Inflammatory macrophage treated with lipopolysaccharide for 1 hour (primary cell): ENCODE measurements at regions not wholly inside any gene's neighbourhood (a gene's known extent, or its start where the extent isn't known, plus 50 kb on each side); places are given as distances from the start of the nearest gene placed in this dataset.
"Not testable (repeated sequence)": the region's sequence is repeated elsewhere in the genome, so short reads cannot be mapped to it uniquely, and the experiment has no call there.

Experiments
- DNase-seq, 2 donors: peaks; one replicate each; pipeline ENCODE4 v3.0.0-alpha.2; 2020 to 2022

- DNase-seq = no peak
Observed at GRCh38 chr3:150150633-150151032, 179.9 kb upstream of the PFN2 start.

DNA sequence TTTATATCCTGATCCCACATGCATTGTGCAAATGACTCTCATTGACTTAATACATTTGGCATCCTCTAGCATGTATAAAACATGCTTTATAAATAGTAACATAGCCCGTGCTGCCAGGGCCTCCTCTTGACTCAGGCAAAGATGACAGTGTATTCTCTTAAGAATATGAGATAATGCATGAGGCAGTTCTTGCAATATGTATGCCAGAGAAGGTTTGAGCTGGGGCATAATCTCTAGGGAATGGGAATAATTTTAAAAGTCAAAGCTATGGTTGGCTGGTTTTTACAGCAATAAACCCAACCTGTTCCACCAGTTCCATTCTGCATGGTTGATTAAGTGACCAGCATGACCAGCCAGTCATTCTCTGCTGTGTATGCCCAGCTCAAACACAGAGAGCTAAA lies 179.0 kb upstream of the PFN2 start:
- no peak for DNase-seq

DNA sequence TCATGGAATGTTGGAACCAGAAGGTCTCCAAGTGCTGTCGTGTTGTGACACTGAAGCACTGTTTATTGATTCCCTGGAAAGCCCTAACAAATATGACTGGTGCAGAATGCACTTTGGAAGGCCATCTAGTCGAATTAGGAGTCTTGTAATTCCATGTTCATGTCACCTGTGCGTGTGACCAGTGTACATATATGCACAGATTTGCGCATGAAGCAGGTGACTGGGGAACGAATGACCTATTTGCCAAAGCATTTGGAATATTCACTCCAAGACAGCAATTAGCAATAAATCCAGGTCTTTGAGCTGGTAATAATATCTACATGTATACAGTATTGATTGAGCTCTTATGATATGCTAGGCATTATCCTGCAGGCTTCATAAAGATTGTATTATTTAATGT lies 177.5 kb upstream of the PFN2 start:
- DNase-seq = no peak

- DNase-seq = no peak
Observed at GRCh38 chr3:150147776-150148175, 177.1 kb upstream of the PFN2 start.

DNA sequence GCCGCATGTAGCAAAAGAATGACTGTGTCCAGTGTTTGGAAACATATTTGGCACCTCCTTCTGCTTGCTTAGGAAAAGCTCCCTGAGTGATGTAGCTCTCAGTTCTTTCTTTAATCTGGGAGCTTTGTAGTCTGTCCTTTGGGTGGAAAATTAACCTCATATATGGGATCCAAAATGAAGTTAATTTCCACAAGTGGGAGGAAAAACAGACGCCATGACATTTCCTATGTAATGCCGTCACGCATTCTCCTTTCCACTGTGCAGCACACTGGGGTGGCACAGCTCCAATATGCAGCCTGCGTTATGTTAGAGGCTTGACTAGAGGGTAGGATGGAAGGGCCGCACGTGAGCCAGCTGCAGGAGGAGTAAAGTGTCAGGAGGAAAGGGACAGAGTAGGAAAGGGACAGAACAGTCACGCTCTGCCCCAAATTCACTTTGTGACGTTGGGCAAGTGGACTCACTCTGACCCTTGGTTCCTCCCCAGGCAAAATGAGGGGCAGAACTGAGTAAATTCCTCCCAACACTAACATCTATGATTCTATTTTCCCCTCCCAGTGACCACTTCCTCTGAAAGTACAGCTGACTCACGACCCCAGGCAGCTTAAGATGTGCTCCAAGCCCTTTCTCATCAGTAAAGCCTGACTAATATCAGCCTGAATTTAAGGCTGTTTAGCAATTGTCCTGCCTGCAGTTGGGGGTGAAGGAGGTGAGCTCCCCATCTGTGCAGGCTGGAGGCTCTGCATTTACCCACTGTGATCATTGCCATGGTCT lies 176.5 kb upstream of the PFN2 start:
- DNase-seq = peak; percentile 24 to 34

DNA sequence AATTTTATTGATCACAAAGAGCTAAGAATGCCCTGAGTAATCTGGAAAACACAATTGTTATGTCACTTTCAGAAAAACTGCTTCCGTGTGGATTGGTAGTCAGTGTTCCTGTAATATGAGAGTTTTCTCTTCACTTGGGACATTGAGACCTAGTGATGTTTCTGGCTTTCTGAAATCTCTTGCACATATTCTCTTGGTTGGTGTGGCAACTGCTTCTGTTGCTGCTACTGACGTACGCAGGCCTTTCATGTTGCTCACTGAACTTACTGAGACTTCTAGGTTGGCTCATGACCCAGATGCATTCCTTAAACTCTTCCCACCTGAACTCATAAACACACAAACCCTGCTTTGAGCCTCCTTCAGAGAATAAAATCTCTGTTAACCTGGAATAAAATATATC lies 175.0 kb upstream of the PFN2 start:
- DNase-seq = no peak

- peak in 1 of 2 donors; percentile 4 for DNase-seq
Observed at GRCh38 chr3:150144191-150144708, 173.6 kb upstream of the PFN2 start.

- no peak for DNase-seq
Observed at GRCh38 chr3:150142936-150143335, 172.2 kb upstream of the PFN2 start.

DNA sequence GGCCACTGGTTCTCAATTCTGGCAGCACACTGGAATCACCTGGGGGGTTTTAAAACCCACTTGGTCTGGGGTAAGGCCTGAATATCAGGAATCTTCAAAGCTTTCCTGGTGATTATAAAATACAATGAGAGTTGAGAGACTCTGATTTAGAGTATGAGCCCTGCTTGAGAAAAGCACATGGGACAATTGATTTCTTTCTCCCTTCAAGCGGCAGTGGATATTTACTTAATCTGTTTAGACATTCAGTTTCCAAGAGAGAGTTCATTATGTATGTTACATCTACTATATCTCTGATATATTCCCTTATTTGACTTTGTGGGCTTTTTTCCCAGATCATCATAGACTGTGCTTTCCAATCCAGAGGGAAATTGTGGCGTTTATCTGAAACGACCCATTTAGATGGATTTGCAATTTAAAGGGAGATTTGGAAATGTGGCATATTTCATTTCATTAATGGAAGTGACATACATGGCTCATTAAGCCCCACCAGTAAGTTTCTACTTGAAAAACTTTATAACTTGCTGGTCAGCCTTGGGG lies 171.2 kb upstream of the PFN2 start:
- no peak for DNase-seq

GRCh38 chr3:150140614-150141321 lies 170.1 kb upstream of the PFN2 start:
- no peak for DNase-seq

GRCh38 chr3:150138824-150139223 lies 168.1 kb upstream of the PFN2 start:
- no peak for DNase-seq

- DNase-seq = no peak
Observed at GRCh38 chr3:150136242-150136641, 165.5 kb upstream of the PFN2 start.

DNA sequence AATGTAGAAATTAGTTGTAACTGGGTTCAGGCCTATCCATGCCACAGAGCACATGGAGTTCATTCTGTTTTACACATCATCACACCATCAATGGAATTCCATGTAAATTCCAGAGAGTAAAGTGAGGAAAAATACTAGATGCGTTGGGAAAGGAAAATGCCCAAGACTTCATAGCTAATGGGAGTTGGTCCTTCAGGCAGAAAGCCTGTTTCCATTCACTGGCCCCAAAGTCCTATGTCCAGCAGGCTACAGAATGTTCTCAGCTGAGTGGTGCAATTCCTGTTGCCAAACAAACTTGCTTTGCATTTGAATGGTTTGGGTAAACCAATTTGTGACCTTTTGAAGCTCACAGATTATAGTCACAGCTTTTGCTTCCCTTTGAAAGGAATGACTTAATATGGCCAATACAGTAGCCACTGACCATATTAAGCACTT lies 164.6 kb upstream of the PFN2 start:
- no peak for DNase-seq

DNA sequence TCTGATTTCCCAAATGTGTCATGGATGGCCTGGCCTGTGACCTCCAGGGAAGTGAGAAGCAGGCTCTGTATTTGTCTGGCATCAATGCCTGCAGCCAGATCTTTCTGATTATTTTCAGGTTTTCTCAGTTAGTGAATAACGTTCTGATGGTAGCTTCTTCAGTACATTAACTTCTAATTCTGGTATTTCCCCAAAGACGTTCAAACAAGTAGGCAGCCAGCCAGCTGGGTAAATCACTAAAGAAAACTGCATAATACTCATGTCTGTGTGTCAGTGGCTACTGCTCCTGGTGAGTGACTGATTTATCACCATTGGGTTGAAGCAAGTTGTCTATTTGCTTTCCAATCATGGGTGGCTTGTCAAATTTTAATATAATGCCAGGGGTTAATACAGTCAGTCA lies 162.6 kb upstream of the PFN2 start:
- DNase-seq = no peak

GRCh38 chr3:150132101-150132749 lies 161.5 kb upstream of the PFN2 start:
- DNase-seq = no peak

GRCh38 chr3:150131663-150132062 lies 161.0 kb upstream of the PFN2 start:
- no peak for DNase-seq

DNA sequence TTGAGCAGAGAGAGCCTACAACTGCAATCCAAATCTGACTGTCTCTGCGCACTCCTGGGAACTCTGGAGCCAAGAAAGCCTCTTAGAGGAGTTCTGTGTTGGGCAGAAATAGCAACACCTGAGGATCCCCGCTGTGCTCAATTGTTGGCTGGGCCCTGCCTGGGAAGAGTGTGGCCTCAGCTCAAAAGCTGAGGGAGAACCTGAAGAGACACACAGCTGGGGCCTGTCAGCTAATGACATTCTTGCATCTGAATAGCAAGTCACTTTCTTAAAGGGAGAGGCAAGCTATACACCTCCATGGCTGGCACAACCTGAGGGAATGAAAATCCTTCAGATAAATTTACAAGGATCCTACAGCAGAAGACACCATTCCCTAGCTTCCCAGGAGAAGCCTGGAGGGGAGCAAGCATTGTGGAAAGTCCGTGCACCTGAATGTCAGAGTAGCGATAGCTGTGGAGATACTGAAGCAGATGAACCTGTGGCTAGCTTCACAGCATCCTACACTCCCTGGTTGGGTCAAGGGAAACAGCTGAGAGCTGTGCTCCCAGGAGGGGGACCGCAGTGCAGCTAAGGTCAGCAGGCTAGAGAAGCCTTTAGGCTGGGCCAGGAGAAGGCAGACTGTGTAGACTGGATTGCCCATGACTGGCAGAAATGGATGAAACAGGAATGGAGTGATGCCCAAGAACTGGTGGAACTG lies 159.9 kb upstream of the PFN2 start:
- DNase-seq = no peak

- DNase-seq = no peak
Observed at GRCh38 chr3:150129166-150129565, 158.5 kb upstream of the PFN2 start.

GRCh38 chr3:150128126-150128525 lies 157.4 kb upstream of the PFN2 start:
- DNase-seq = no peak

GRCh38 chr3:150127011-150127490 lies 156.4 kb upstream of the PFN2 start:
- no peak for DNase-seq

DNA sequence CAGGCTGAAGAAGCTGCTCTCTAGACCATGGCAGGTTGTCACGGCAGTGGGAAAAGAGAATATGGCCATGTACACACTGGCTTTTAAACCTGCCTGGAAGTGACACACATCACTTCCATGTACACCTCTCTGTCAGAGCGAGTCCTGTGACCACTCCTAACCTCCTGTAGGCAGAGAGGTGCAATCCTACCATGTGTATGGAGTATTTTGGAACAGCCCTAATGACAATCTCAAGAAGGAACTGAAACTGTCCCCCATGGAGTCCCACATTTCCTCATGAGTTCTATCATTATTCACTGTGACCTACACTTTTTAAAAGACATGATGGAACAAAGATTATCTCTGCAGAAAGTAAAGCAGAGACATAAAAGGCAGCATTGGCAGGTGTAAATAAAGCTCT lies 153.4 kb upstream of the PFN2 start:
- DNase-seq = no peak

DNA sequence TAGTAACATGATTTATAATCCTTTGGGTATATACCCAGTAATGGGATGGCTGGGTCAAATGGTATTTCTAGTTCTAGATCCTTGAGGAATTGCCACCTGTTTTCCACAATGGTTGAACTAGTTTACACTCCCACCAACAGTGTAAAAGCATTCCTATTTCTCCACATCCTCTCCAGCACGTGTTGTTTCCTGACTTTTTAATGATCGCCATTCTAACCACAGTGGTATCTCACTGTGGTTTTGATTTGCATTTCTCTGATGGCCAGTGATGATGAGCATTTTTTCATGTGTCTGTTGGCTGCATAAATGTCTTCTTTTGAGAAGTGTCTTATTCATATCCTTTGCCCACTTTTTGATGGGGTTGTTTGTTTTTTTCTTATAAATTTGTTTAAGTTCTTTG lies 152.6 kb upstream of the PFN2 start:
- not testable (repeated sequence) for DNase-seq

DNA sequence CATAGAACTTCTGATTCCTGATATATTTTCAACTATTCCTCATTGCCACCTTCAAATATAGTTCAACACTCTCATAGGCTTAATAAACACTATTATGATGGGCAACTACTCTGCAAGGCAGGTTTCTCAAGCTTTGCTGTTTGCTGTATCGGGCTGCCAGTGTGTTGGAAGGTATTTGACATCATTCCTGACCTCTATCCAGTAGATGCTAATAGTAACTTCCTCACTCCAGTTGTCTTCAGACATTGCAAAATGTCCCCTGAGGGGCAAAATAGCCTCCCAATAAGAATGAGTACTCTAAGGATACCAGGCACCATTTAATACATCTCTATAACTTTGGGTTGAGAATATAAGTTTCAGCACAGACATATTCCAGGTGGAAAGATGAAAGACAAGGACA lies 147.5 kb upstream of the PFN2 start:
- DNase-seq = no peak
